Activated CD8-positive, alpha-beta memory T cell treated with anti-CD3 and anti-CD28 coated beads for 48 hours (primary cell): ENCODE measurements at regions not wholly inside any gene's neighbourhood (a gene's known extent, or its start where the extent isn't known, plus 50 kb on each side); places are given as distances from the start of the nearest gene placed in this dataset.

Experiments used
- DNase-seq, 3 experiments: peaks; one replicate each; pipeline ENCODE4 v3.0.0-alpha.2; 2020; ENCODE audit warnings: low read depth in 2 of 3, low spot score in 2 of 3

DNA sequence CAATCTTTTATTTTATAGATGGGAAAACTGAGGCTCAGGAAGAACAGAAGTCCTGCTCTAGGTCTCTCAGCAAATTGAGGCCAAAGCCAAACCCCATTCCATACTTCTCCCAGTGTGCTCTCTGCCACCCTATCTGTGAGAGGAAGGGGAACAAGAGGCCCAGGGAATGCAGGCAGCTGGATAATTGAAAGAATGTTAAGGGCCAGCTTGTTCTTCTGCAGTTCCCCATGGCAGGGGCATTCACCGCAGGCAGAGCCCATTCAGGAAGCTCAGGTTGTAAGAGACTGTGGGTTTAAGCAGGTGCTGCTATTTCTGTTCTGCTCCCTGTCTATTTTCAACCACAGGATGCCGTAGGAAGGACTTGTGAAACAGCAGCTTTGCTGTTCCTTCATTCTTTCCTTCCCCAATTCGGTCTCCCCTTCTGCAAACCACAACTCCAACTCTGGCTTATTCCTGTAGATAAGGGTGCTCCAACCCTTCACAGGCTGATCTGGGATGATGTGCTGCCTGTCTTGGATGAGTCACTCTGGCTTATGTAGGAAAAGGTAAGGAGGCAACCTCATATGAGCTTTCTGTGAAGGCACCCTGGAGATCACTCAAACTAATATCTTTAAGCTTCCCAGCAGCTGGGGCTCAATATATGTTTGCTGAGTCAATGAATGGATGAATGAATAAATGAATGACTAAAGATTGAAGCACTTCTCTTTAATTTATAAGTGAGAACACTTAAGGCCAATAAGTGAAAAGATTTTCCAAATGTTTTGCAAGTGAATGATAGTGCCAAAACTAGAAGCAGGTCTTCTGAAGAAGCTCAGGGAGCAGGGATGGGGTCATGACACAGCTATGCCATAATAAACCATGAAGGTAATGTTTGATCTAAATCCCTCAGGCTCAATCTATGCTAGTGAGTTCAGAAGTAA lies 377.6 kb downstream of the BRINP1 start:
- DNase-seq: no peak

DNA sequence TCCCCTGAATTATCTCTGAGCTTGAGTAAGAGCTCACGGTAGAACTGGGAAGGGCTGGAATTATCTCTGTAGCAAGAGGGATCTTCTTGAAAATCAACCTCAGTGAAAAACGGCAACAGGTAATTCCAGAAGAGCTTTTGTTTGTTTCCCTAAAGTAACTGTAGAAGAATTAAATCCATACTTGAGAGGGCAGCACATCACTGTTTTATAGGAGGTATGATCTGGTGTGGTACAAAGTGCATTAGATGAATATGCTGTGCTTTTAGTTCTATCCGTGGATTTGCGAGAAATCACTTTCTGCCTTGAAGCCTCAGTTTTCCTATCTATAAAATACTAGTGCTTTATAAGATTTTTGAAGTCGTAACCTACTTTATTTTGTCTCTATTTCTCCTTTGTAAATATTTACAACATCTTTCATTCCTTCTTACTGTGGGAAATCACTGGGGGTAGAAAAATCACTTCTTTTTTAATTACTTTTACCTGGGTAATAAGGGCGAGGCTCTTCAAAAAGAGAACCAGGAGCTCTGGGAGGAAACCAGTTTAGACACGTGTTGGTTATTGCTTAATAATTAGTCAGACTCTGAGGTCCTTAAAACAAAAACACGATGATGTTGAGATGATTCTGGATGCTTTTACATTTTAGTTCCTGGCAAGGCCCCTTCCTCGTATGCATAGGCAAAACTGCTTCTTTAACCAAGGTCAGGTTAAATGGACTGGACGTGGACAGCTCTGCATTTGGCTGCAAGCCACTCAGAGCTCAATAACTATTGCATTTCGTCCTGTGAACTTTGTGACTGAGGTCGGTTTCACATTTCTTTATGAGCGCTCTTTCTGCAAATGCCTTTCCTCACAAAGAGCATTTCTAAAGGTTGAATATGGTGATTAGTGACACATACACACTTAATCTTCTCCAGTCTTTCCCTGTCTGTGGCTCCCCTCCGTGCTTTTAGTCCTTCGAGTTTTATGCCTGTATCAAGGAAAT lies 376.1 kb downstream of the BRINP1 start:
- DNase-seq: no peak

DNA sequence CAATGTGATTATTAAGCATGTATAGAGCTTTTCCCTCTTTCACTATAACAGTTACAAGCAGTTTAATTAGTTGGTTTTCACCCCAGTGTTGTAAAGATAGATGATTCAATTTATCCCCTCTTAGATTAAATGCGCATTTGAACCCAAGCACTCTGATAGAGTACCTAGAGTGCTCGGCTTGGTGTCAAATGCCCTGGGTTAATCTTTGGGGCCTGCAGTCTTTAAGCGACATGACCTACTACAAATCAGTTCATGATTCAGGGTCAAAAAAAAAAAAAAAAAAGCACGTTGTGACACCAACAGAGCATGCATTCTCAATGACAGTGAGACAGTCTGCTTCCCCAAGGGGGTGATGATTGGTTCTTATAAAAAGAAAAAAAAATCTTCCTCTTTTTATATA lies 375.3 kb downstream of the BRINP1 start:
- DNase-seq: no peak

DNA sequence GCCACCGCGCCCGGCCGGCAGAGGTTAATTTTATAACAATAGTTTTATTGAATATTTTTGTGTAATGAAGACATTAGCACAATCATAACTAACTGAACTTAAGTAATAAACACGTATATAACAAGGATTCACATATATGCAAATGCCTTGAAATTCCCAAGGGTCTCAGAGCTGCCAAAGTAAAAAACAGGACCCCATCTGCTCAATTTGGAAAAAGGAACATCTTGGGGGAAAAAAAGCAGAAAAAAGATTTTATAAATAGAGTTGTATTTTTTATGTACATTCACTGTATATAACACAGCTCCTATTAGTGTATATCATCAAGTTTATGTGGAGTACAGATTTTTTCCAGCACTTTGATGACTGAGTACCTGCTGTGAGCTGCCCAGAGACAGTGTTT lies 366.7 kb downstream of the BRINP1 start:
- DNase-seq: no peak

DNA sequence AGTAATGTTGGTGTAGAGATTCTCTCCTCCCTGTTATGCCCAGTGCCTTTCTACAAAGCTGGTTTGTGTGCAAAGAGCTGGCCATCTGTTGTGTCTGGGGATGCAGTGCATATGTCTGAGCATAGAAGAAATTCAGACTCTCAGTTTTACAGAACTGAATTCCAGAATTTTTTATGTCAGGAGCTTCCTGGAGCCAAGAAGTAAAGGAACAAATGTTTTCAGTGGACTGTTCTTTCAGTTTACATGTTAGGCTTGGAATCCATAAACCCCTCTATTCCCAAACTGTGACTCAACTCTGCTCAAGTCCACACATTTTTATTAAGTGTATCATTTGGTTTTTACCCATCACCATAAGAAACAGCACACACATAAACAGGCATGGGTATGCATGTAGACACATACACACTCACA lies 366.0 kb downstream of the BRINP1 start:
- no peak for DNase-seq

DNA sequence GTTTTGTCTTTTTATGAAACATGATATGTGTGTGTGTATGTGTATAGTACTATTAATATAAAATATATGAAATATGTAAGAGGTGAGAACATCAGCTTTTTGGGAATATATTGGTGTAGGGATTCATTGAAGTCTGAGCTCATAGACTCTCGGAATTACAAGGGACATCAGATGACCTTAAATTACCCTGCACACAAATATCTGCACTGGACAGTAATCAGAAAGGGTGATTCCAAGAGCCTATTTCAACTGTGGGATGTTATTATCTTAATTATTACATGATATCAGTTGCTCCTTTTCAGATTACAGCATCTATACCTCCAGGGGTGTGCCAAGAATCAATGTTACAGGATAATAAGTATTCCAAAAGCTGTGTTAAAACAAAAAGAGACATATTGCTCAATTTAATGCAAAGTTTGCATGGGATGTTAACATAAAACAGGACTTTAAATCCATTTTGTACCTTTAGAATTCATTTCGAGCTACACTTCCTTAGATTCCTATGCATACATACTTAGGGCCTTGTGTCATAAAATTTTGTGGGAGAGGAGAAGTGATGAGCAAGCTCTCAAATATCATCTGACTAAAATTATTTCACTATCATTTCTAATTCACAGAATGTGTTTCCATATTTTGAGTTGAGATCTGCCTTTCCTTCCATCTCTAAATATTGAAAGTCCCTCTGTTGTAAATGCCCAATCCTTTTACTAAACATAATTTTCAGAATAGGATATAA lies 365.2 kb downstream of the BRINP1 start:
- no peak for DNase-seq

DNA sequence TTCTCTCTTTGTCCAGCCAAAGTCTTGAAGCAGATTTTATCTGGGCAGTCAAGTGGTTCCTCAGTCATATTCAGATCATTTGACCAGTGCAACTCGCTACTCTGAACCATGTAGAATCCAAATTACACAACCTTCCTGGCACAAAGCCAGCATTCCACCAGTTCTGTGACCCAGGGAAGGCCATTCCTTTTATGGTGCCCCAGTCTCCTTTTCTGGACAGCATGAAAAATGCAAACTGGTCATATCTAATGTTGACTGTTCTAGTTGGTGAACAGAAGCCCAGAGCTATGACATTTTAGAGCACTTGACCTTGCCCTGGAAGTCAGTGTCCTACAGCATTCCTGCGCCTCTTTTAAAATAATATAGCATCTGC lies 364.6 kb downstream of the BRINP1 start:
- no peak for DNase-seq

DNA sequence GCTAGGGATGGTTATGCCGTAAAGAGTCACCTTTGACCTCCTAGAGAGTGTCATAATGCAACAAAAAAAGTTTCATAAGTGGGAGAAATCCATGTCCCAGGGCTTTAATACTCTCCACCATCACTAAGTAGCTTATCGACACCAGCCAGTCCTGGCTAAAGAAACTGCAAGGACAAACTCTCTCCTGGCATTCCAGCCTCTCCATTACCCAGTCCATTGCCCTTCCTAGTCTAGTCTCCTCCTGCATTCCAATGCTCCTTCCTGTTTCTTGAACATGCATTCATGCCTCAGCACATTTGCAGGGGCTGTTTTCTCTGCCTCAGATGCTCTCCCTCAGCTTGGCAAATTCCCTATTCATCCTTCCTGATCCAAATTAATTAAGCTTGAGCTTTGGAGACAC lies 364.1 kb downstream of the BRINP1 start:
- no peak for DNase-seq

DNA sequence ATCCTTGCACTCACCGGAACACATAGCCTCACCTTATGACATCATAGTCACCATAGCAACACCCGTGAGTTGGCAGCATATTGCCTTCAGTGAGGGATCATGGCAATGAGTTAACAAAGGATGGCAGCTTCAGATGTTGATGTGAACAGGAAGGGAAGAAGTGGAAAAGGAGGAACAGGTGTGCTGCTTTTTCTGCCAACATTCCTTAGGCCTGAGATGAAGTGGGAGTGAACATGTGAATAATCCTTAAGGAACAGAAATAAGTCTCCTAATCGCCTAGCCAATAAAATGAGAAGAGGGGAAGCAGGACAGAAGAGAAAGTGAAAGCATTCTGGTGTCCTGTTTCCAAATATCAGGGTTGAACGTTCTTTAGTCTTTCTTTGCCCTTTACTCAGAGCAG lies 360.0 kb downstream of the BRINP1 start:
- no peak for DNase-seq

DNA sequence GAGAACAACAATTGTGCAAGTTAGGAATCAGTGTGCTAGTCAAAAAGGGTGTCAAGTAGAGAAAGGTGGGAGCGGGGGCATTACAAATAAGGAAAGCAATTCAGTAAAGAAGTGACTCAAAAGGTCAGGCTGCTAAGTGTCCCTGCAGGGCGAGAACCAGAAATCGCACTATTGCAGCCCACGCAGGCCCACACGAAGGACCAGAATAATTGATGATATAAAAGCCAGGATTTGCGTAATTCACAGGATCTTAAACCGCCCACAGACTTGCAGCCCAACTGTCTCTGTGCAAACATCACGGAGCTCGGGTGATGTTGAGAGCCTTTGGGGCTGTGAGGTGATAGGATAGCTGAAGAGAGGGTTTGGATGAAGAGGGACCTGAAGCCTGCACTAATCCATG lies 349.0 kb downstream of the BRINP1 start:
- DNase-seq: no peak

DNA sequence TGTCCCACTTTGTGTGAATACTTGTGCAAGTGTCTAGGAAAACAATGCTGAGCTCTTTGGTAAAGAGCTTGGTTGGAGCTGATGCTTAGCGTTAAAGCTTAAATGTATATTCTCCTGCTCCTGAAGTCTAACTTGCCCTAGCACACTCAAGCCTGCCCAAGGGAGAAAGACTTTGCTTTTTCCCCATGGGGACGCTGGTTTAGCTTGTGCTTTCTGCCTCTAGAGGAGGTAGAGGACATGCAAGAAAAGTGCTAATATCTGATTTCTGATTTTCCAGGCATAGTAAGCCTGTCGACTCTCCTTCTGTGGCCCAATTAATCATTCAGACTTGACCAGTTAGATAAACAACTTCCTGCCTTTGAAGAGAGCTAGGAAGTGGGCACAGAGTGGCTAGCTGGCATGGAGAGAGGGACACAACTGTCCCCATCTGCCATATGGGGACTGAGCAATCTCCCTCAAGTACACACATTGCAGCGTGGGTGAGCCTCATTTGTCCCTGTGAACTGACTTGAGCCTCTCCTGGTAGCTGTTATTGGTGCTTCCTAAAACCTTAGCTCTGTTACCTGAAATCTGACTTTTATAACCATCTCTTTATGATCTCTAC lies 348.4 kb downstream of the BRINP1 start:
- DNase-seq: no peak

DNA sequence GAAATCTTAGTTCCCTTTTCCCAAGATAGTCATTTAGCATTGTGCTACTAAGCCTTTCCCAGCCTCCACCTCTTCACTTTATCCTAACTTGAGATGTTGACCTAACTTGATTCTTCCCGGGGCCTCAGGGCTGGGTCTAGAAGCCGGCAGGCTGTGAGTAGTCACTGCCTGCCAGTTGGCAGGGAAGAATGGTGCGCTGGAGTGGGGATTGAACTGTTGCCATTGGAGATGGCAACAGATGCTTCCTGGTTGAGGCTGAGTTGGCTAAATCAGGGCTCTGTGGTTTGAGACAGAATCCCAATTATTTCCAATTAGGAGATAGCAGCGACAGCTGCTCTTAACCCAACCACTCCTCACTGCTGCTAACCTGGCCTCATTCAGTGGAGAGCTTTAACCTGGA lies 343.1 kb downstream of the BRINP1 start:
- DNase-seq: no peak

DNA sequence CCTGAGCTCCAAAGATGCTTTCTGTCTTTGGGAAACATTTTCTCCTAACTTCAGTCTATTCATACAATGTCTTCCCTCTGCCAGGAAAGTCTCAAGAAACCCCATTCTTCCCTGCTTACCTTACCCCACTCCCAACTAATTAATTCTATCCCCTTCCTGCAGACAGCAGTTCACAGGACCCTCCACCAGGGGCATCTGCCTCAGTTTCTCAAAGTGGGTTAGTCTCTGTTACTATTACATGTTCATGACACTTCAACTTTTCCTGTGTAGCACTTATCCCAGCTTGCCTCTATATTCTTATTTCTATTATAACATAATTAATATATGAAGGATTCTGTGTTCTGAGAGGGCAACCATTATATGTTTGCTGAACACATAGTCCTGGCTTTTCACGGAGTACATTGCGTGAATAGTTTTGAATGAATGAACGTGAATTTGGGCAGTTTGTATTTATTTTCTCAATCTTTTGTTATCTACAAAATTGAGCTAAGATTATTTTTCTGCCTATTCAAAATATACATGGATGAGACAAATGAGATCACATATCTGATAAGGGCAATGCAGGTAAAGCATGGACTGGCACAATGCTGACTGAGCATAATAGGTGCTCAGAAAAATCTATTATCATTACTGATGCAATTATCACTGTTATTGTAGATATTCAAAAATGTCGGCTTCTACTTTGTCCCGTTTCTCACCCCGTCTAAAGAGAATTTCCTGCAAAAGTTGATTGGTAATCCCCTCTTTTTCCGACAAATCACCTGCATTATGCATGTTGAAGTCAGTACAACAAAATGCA lies 341.1 kb downstream of the BRINP1 start:
- no peak for DNase-seq

DNA sequence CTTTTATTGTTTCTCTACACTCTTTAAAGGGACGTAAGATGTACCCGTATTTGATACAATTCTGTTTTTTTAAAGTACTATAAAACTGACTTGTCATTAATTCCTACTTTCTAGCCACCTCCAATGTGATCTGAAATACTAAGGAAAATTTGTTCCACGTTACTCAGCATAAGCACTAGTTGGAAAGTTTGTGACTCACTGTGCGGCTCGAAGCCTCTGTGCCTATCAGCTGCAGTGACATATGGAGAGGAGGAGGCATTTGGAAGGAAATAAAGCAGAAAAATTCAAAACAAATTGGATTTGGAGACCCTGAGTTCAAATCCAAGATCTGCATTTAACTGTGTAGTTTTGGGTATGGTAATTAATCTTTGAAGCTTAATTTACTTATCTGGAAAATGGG lies 339.3 kb downstream of the BRINP1 start:
- no peak for DNase-seq

DNA sequence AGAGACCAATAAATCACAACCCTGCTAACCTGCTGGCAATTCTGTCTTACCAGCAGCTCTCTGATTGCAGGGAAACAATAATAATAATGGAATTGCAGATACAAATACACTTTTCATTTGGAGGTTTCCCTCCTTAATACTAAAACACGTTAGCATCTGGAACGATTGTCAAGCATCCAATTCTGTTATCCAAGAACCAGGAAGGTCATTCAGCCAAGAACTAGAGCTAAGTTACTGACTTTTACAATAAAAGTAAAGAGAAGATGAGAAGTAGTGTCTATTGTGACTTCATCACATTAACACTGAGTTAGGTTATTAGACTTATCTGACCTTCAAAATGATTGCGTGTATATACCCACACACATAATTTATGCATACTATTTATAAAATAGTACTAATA lies 335.6 kb downstream of the BRINP1 start:
- no peak for DNase-seq

DNA sequence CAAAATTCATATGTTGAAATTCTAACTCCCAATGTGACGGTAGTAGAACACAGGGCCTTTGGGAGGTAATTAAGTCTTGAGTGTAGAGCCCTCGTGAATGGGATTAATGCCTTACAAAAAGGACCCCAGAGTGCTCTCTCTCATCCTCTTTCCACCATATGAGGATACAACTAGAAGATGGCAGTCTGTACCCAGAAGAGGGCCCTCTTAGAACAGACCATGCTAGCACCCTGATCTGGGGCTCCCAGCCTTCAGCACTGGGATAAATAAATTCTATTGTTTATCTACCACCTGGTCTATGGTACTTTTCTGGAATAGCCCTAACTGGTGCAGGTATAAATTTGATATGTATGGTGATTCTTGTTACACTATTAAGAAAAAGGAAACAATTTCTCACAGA lies 332.3 kb downstream of the BRINP1 start:
- no peak for DNase-seq

DNA sequence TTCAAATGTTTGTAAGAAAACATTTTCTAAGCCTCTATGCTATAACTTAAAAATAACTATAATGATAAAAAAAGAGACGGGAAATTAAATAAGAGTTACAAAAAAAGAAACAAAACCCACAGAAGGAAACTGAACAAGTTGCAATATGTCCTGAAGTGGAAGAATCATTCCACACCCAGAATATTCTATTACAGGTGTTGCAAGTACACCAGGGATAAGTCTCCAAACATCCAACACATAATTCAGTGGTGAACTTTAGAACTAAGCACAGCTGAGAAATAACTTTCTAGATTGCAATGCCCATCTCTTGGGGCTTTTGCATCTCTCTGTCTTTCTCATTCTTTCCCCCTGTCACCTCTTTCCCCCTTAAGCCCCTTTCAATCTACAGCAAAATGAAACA lies 325.2 kb downstream of the BRINP1 start:
- DNase-seq: no peak

DNA sequence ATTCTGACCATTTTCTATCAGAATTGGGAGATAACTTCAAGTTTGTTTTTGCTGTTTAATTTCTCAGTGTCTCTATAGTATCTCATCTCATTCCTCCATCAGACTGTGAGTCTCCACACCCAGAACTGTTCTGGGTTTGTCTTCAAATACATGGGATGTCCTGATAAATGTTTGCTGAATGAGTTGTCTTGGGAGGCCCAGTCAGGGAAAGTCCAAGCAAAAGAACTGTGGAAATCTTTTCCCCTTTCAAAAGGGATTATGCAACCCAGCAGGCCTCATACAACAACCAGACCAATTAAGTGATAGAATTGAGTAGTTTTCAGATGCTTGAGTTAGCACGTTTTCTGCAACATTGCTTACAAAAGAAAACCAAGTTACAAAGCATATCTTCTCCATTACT lies 324.4 kb downstream of the BRINP1 start:
- DNase-seq: no peak

DNA sequence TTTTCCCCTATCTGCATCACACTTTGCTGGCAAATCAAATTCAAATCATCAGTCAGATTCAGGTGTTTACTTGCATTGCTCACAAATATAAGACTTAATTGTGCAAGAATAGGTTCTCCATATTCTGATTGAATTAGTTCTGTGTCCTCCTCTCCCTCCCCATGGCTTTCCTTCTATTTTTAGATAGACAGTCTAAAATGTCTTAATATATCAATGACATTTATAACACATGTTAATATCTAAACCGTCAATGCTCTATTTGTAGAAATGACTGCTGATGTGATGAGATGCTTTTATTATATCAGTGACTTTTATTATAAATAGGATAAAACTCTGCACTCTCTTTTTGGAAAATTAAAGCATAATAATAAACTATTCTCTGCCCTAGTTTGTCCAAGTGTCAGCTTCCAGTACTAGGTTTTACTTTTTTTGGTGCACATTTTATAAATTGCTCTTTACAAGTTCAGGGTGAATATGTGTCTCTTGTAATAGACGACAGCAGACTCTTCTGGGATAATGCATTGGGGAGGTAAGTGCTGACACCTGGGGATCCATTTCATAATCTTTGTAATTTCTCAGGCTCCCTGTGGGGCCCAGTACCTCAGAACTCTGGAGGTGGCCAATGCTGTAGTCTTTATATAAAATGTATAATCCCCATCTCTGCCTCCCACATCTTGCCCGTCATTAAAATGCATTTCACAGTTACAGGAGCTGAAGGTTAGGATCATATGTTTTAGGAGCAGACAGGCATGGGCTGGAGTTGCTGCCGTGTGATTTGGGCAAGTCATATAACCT lies 321.5 kb downstream of the BRINP1 start:
- DNase-seq: no peak
